GM21528 (cell line): ENCODE measurements at regions not wholly inside any gene's neighbourhood (a gene's known extent, or its start where the extent isn't known, plus 50 kb on each side); places are given as distances from the start of the nearest gene placed in this dataset.
"Not testable (repeated sequence)": the region's sequence is repeated elsewhere in the genome, so short reads cannot be mapped to it uniquely, and the experiment has no call there.

Experiments
- ATAC-seq: cut with Tn5 transposase; IDR thresholded peaks from one replicate; pipeline ENCODE4 v1.9.1; 2021; ENCODE audit warnings: mild to moderate bottlenecking, moderate library complexity; ENCODE audit not compliant: unreplicated experiment, low FRiP score

DNA sequence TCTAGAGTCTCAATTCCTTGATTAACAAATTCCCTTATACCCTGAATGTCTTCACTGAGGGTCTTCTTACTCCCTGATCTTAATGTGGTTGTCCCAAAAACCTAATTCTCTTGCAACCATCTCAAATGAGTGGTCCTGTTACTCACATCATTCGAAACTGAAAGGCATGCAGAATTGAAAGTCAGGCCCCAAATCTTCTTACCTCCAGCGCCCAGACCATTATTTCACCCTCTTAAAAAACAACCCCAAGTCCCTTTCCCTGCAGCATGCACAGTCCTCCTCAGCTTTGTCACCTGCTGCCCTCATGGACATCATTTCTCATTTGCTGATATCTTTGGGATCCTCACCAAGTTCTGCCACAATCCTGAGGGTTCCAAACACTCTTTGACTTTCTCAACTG lies 230.1 kb downstream of the SEC16B start:
- ATAC-seq, result no peak

DNA sequence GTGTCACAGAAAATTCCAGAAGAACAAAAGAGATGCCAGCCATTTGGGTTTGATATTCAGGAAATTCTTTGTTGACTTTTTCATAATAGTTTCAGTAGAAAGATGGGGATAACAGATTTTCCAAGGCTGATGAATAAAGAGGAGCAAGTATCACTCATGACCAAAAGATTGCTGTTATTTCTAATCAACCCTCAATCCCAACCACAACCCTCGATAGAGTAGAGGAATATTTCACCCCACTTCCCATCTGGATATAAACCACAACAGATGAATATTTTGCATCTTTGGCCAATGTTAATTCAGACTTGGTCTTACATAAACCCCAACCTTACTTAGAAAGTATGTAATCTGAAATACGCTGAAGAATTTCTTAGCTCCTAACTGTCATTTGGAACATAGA lies 232.4 kb downstream of the SEC16B start:
- no peak for ATAC-seq

DNA sequence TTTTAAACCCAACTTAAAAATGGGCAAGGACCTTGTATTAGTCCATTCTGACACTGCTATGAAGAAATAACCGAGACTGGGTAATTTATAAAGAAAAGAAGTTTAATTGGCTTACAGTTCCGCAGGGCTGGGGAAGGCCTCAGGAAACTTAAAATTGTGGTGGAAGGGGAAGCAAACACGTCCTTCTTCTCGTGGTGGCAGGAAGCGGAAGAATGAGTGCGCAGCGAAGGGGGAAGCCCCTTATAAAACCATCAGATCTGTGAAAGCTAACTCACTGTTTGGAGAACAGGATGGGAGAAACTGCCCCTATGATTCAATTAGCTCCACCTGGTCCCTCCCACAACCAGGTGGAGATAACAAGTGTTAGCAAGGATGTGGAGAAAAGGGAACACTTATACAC lies 237.7 kb downstream of the SEC16B start:
- ATAC-seq, result no peak

DNA sequence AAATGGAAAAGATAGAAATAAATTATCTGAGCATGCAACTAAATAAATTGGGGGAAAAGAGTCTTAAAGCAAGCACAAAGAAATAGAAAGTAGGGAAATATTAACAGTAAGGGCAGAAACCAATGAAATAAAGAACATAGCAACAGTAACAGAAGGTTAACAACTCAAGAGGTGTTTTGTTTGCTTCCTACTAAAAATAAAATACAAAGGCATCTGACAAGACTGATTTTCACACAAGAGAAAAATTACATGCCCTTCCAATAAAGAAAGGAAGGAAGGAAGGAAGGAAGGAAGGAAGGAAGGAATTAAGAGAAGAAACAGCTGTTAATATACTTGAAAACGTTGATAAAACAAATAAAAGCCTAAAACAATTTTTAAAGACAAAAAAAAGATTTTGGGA lies 240.2 kb downstream of the SEC16B start:
- ATAC-seq, result no peak

DNA sequence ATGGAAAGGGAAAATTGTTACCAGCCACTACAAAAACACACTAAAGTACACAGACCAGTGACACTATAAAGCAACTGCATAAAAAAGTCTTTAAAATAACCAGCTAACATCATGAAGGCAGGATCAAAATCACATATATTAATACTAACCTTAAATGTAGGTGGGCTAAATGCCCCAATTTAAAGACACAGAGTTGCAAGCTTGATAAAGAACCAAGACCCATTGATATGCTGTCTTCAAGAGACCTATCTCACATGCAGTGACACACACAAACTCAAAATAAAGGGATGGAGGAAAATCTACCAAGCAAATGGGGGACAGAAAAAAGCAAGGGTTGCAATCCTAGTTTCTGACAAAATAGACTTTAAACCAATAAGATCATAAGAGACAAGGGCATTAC lies 246.3 kb downstream of the SEC16B start:
- ATAC-seq, result no peak

DNA sequence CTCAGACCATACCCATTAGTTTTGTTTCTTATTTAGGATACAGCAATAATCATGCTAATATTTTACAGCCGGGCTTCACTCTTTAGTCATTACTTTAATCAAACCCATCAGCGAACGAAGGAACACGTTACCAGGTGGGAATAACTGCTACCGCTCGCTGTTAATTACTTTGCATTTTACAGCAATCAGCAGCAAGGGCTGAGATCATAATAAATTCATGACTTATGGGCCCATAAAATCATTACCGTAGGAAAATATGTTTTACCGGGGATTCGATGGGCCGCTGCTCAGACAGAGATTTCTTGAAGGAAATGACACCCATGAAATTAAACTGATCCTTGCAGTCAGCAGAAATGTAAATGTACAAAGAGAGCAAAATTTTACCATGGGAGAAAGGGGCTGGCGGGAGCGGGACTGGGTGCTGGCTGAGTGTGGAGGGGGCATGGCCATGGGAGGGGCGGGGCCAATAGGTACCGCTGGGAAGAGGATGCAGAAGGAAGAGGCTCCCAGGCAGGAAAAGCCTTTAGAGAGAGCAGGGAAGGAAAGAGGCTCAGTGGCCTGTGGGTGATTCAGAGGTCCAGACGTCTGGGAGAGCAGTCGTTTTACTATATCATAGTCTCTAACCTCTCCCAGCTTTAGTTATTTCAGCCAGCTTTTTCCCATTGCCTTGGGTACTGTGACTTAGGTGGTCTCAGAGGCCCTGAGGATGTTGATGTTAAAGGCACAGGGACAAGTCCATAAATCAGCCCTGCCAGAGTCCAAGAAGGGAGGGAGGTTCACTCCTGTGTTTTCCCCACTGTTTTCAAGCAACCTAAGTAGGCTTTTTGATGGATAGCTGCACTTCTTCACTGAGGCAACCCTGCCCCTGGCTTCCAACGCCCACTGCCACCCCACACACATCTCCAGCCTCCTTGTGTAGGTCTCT lies 258.9 kb downstream of the SEC16B start:
- no peak for ATAC-seq

DNA sequence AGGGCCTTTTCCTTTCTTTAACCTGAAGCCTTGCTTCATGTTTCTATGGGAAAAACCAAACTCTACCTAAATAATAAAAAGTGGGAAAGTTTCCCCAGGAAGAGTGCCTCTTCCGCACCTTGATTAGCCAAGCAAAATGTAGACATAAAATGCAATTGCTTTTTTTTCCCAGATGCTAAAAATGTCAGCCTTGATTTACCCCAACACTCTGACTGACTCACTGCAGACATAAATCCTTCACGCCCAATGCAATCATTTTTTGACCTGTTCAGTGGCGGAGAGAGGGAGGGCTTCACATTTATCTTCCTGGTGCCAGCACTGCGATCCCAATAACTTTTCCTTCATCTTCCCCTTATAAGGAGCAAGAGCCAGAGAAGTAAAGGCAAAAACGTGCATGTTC lies 261.5 kb downstream of the SEC16B start:
- ATAC-seq, result no peak

DNA sequence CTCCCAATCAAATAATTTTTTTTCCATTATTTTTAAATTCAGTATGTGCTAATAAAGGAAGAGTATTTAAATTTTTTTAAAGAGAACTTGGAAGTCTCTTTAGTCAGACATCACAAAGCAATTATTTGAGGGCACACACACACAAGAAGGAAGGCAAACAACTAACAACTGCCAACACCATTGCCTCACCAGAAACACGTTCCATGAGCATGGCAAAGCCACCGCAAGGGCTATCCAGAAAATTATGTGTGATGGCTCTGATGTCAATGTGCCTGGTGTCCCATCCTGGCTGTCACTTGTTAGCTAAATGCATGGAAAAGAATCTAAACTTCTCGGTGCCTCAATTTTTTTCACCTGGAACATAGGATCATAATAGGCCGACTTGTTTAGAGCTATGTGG lies 262.9 kb downstream of the SEC16B start:
- ATAC-seq, result no peak

DNA sequence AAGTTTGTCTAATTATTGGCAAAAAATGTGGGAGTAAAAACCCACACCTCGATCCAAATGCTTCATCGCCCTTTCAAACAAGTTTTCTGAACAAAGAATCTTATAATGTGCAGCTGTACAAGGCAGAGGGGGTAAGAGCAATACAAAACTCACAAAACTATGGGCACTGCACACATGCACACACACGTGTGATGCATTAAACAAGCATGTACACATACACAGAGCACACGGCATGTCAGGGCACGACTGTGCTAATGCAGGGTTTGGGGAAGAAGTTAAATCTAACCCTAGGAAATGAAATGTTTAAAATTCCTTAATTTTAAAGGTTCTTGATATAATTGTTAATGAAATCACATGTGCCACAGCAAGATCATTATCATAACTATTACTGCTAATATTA lies 264.0 kb downstream of the SEC16B start:
- no peak for ATAC-seq

DNA sequence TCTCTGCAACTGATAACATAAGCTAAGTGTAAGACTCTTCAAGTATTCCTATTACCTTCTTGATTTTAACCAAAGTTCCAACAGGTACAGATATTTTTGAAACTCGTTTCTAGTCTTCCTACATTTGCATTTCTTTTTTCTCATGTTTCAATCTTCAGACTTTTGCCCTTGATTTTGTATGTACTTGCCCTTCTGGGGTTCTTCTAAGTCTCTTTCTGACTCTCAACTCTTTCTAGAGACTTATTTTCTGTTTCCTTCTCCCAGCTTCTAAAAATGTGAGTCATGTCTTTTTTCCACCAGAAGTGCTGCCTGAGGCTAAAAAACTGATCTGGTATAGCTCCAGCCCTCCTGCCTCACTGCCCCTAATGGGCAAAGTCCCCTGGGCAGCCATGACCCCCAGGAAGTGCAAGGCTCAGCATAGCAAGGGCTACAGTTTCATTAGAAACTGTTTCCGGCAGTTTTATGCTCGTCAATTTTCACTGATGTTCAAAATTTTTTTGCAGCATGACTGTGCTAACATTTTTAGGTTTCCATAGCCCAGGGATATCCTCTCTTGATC lies 265.9 kb downstream of the SEC16B start:
- no peak for ATAC-seq

DNA sequence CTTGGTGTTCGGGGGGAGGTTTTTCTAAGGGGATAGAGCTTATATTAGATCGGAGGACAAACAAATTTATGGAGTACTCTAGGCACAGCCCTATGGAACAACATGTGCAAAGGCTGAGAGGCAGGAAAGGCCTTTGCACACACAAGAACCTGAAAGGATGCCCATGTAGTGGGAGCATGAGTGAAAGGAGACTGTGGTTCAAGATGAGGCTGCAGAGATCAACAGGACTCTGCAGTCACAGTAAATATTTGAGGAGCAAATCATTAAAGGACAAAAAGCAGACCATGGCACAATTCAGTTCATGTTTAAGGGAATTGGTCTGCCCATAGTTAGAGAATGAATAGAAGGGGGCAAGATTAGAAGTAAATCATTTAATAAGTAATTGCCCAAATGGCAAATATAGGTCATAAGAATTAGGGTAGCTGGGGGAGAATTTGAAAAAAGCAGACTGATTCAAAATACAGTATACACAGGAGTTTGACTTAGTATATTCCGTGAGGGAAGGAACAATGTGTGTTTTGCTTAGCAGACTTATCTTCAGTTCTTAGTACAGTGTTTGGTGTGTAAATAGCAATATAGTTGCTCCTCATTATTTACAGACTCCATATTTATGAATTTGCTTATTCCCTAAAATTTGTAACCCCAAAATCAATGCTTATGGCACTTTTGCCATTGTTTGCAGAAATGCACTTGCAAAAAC lies 268.1 kb downstream of the SEC16B start:
- no peak for ATAC-seq

DNA sequence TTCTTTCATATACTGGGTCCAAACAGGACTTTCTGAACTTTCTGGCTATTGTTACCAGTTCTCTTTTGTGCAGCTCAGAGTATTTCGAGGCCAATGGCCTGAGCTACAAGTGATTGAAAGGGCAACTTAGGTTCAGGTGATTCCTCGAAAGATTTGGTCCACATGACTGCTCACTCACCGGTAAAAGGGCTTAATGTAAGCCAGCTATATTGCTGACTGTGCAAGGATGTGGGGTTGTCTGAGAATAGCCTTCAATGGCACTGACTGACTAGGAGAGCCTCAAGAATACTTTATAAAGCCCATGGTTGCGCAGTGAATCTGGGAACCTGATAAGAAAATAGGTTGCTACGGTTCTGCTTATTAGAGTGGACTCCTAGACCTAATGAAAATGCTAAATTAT lies 269.0 kb downstream of the SEC16B start:
- ATAC-seq, result no peak

DNA sequence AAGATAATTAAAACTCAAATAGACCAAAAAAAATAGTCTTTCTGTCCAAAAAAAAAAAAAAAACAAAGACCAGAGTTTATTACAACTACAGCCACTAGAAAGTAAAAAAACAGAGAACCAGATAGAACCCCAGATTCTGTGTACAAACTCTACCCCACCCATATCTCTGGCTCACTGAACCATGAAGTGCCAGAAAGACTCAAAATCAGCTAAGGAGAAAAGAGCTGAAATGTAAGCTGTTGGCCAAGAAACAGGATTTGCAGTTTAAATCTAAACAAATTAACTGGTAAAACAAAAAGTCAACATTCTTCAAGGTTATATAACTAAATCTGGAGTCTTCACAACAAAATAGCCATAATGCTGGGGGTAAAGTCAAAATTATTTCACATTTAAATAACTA lies 278.9 kb downstream of the SEC16B start:
- ATAC-seq, result no peak

DNA sequence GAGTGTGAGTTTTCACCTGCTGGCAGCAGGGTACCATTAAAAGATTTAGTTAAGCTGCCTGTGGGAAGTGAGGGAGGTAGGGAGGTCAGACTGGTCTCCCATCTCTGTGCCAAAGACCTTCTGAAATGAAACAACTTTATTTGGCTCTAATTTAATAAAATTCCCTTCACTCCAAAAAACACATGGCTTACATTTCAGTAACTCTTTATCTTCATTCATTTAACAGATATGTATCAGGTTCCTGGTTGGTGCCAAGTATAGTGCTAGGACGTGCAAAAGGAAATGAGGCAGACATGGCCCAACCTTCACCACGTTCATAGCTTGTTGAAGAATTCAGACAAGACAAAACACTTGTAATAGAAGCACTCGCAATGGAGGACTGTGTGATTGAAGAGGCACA lies 282.3 kb downstream of the SEC16B start:
- ATAC-seq, result no peak

DNA sequence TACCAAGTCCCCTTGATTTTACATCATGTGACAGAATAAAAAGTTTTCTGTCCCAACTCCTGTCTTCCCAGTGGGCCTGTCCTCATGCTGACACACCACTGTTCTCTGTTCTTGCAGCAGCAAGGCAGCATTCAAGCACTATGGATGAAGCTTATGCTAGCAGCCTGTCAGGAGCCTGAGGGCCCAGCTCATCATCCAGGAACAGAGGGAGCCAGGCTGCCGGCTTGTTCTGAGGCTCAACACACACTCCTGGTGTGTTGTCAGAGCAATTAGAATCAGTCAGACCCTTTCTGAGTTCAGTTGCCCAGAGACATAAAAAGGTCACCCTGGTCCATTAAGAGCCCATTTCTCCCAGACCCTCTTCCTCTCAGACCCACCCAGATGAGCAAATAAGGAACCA lies 282.9 kb downstream of the SEC16B start:
- ATAC-seq, result no peak

DNA sequence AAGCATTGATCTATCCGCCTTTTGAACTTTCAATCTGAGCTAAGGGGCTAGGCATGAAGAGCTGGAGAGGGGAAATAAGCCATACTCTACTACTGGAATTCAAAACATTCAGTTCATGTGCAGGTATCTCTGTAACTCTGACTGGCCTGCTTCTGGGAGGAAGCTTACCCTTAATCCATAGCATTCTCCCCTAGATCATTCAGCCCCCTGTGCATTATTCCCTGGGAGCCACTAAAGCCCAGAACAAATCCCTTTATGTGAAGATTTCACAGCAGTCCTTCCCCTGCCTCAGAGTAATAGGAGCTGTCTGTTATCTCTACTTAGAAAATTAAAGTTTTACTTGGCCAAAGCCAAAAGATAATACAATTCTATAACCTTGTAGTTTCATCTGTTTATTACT lies 300.7 kb downstream of the SEC16B start:
- ATAC-seq, result no peak

DNA sequence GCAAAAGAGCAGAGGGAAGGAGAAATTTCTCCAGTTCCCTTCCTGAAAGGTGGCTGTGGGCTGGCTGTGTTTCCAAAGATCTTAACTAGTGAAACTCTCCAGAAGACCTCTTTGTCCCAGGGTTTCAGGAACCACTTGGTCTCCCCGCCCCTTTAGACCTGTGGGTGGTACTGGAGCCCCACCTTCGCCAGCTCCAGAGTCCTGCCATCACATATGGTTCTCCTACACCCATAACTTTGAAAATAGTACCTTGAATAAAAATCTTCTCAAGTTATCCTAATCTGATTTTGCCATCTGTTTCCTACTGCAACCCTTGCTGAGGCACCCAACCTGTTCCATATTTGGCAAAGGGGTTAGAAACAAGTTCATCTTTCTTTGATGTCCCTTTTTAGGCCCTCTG lies 303.9 kb downstream of the SEC16B start:
- no peak for ATAC-seq

DNA sequence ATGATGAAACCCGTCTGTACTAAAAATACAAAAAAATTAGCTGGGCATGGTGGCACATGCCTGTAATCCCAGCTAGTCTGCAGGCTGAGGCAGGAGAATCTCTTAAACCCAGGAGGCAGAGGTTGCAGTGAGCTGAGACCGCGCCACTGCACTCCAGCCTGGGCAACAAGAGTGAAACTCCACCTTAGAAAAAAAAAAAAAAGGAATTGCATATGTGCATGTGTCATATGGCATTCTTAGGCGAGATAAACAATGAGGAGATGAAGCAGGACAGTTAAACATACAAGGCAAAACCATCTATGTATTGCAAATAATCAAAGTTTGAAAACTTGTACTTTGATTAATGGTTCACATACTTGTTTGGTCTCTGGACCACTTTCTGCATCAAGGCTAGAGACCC lies 305.1 kb downstream of the SEC16B start:
- not testable (repeated sequence) for ATAC-seq

DNA sequence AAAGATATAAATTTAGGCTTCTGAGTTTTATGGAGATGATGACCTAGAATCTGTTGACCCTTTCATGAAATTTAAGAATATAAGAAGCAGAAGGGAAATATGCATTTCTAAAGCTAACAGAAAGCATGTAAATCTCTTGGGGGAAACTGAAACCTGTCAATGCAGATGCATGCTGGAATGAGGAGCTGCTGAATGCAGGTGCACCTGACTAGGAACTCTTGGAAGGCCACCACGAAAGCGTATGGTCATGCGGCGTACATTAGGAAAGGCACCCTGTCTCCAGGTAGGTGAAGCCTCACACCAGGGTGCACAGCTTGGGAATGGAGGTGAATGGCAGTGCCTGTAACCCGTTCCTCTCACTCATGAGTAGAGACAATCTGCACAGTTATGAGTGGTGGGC lies 309.7 kb downstream of the SEC16B start:
- no peak for ATAC-seq

DNA sequence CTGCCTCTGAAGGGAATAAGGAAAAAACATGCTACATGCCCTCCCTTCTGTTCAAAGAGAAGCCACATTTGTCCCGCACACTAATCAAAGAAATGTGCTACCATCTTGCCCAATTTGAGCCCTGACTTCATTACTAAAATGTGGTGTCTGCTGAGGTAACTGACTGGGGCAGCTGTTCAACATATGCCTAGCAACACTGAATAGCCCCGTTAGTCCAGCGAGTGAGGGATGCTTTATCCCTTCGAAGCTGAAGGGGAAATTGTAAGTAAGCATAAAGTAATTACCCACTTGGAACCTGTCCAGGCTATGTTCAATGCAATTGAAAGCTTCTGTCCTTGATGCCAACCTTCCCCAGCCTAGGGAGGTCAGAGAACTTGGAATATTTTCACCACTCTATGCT lies 310.6 kb downstream of the SEC16B start:
- no peak for ATAC-seq

DNA sequence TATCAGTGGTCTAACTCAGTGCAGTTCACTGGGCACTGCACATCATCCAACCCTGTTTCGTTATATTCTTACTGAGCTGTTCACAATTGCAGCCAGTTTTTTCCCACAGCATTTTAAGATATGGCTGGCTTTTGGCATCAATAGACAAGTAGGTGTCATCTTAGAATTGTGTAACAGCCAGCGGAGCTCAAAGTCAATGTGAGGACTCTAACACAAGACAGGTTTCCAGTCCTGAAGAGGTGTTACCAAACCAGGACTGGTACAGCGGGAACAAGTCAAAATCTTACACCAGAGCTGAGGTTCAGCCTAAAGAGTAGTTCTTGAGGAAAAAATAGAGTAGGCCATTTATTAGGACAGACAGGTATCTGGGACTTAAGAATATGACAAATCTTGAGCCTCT lies 313.3 kb downstream of the SEC16B start:
- ATAC-seq, result no peak

DNA sequence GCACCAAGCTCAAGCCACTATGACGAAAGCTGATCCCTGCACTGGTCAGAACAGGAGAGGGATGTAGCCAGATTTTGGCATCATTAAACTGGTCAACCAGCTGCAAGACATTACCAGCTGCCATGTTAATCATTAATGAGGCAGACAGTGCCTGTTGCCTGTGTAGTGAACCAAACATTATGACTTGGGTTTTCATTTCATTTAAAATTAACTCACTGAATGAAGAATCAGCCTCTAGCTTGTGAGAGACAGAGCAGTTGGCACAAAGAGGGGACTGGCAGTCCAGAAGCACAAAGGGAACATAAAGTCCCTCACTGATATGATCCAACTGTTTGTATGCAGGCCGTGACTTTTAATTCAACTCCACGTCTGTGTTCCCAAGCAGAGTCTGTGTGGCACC lies 318.9 kb downstream of the SEC16B start:
- no peak for ATAC-seq
